Amygdala (tissue), 56 donors: ENCODE measurements at regions not wholly inside any gene's neighbourhood (a gene's known extent, or its start where the extent isn't known, plus 50 kb on each side); places are given as distances from the start of the nearest gene placed in this dataset.

Source experiments
- DNase-seq, 56 donors: peaks; one replicate each; lab custom pipeline; 2025; lab: John Stamatoyannopoulos, UW

- DNase-seq, result no peak
Measured at GRCh38 chr10:3911241-3911640, 126.2 kb upstream of the KLF6 start.

GRCh38 chr10:3909339-3909738, 124.3 kb upstream of the KLF6 start:
- DNase-seq, result no peak

- DNase-seq, result no peak
Measured at GRCh38 chr10:3908183-3908582, 123.2 kb upstream of the KLF6 start.

GRCh38 chr10:3907514-3907913, 122.5 kb upstream of the KLF6 start:
- no peak for DNase-seq

- DNase-seq, result no peak
Measured at GRCh38 chr10:3906511-3907111, 121.6 kb upstream of the KLF6 start.

- no peak for DNase-seq
Measured at GRCh38 chr10:3904419-3904960, 119.5 kb upstream of the KLF6 start.

GRCh38 chr10:3902809-3903410, 117.9 kb upstream of the KLF6 start:
- DNase-seq, result no peak

GRCh38 chr10:3902054-3902808, 117.2 kb upstream of the KLF6 start:
- no peak for DNase-seq

GRCh38 chr10:3901370-3901769, 116.4 kb upstream of the KLF6 start:
- DNase-seq, result no peak

- no peak for DNase-seq
Measured at GRCh38 chr10:3900391-3900790, 115.4 kb upstream of the KLF6 start.

- DNase-seq, result no peak
Measured at GRCh38 chr10:3898821-3899220, 113.8 kb upstream of the KLF6 start.

- no peak for DNase-seq
Measured at GRCh38 chr10:3897156-3897555, 112.1 kb upstream of the KLF6 start.

- DNase-seq, result no peak
Measured at GRCh38 chr10:3896161-3896560, 111.2 kb upstream of the KLF6 start.

- DNase-seq, result no peak
Measured at GRCh38 chr10:3895045-3895631, 110.1 kb upstream of the KLF6 start.

GRCh38 chr10:3893901-3894563, 109.0 kb upstream of the KLF6 start:
- no peak for DNase-seq

- no peak for DNase-seq
Measured at GRCh38 chr10:3892440-3893425, 107.7 kb upstream of the KLF6 start.

- DNase-seq, result no peak
Measured at GRCh38 chr10:3891396-3891795, 106.4 kb upstream of the KLF6 start.

- DNase-seq, result no peak
Measured at GRCh38 chr10:3890602-3891352, 105.8 kb upstream of the KLF6 start.
